ENCODE measurements at regions not wholly inside any gene's neighbourhood (a gene's known extent, or its start where the extent isn't known, plus 50 kb on each side); places are given as distances from the start of the nearest gene placed in this dataset.

- TF ChIP-seq CHD7 (IDR thresholded peaks at IDR 0.05; ENCODE audit: insufficient replicate concordance, low read length), result no peak
- TF ChIP-seq SP1 (IDR thresholded peaks at IDR 0.05; ENCODE audit: low read depth, low read length), result no peak
- TF ChIP-seq KDM4A (IDR thresholded peaks at IDR 0.05; ENCODE audit: low read depth, low read length, severe bottlenecking), result no peak
- no peak for TF ChIP-seq RAD21 (IDR thresholded peaks at IDR 0.05 in 1 of 2, conservative IDR thresholded peaks at IDR 0.05 in 1 of 2; ENCODE audit: low read depth in 2 of 2, low read length in 2 of 2)
- TF ChIP-seq ATF2 (IDR thresholded peaks at IDR 0.05; ENCODE audit: low read length), result no peak
- TF ChIP-seq HDAC2 (IDR thresholded peaks at IDR 0.05; ENCODE audit: borderline replicate concordance in 1 of 2, low read depth in 2 of 2, low read length in 2 of 2), result no peak
- TF ChIP-seq BACH1 (IDR thresholded peaks at IDR 0.05; ENCODE audit: low read length), result no peak
- TF ChIP-seq POLR2AphosphoS5 (IDR thresholded peaks at IDR 0.05; ENCODE audit: low read depth, low read length), result no peak
- TF ChIP-seq KDM5A (IDR thresholded peaks at IDR 0.05; ENCODE audit: low read length), result no peak
- no peak for TF ChIP-seq YY1 (IDR thresholded peaks at IDR 0.05; ENCODE audit: low read depth, low read length)
Measured at GRCh38 chr3:30139283-30139682, 467.1 kb upstream of the TGFBR2 start (continued).
